ENCODE measurements at regions not wholly inside any gene's neighbourhood (a gene's known extent, or its start where the extent isn't known, plus 50 kb on each side); places are given as distances from the start of the nearest gene placed in this dataset.

DNA sequence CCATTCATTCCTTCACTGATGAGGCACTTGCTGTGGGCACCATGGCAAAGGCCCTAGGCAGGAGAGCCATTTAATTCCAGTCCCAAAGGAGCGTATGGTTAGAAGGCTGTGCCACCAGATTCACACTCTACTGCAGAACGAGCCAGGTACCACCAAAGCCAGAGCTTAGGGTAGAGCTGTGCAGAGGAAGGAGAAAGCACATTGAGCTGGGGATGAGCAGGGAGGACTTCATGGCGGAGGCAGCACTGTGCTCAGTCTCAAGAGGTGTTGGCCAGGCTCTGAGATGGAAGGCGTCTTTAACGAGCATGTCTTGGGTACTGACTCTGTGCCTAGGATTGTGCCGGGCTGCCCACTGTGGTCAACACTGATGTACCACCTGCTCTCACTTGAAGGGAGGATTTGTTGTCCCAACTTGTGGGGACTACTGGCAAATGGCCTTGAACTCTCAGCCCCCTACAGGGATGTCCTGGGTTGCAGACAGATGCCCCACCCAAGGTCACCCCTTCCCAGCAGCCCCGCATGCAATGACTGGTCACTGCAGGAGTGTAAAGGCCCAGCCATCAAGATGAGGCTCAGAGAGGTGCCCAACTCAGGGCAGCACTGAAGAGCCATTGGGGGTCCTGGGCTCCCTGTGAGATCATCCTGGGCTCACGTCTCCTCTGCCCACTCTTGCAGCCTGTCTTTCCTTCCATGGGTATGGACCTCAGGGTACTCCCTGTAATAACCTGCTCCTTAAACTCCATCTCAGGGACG, 251.4 kb downstream of the GLI2 start:
- no peak overlapping the region for H3K4me3 ChIP-seq
- H3K9me3 ChIP-seq (ENCODE audit: insufficient read depth, low read depth) = no peaks in the 10 kb centered on the region
- no peaks in the 10 kb centered on the region for H3F3A ChIP-seq (ENCODE audit: insufficient read depth, low read depth)
- ChIA-PET CTCF (no interaction called here), POLR2A (ENCODE audit: unreplicated experiment) (no interaction called here)
- no peak overlapping the region for H3K4me2 ChIP-seq
- intact Hi-C loops (cut with micrococcal nuclease; ENCODE audit: unreplicated experiment) = no loop called here
- H3K27ac ChIP-seq = no peak overlapping the region
- peaks cover 19% of the 10 kb centered on the region; the same call in 1 of the 2 replicates for H3K27me3 ChIP-seq (ENCODE audit: insufficient read depth, low read depth)
- no peaks in the 10 kb centered on the region for H3K9me2 ChIP-seq (ENCODE audit: insufficient read depth)
- DNase-seq = no peak
- H3K36me3 ChIP-seq (ENCODE audit: low read depth) = no peaks in the 10 kb centered on the region
- TF ChIP-seq, protein P1, sequence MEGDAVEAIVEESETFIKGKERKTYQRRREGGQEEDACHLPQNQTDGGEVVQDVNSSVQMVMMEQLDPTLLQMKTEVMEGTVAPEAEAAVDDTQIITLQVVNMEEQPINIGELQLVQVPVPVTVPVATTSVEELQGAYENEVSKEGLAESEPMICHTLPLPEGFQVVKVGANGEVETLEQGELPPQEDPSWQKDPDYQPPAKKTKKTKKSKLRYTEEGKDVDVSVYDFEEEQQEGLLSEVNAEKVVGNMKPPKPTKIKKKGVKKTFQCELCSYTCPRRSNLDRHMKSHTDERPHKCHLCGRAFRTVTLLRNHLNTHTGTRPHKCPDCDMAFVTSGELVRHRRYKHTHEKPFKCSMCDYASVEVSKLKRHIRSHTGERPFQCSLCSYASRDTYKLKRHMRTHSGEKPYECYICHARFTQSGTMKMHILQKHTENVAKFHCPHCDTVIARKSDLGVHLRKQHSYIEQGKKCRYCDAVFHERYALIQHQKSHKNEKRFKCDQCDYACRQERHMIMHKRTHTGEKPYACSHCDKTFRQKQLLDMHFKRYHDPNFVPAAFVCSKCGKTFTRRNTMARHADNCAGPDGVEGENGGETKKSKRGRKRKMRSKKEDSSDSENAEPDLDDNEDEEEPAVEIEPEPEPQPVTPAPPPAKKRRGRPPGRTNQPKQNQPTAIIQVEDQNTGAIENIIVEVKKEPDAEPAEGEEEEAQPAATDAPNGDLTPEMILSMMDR (conservative IDR thresholded peaks at IDR 0.05) = no peak
- no peak for TF ChIP-seq EZH2 (IDR thresholded peaks at IDR 0.05; ENCODE audit: low read depth)
- H2AFZ ChIP-seq = no peak overlapping the region
- no TSS peak for BruUV-seq (replicated peaks)
- H3K4me1 ChIP-seq (replicated peaks; ENCODE audit: insufficient read depth) = no peaks in the 10 kb centered on the region
- H3K79me2 ChIP-seq (ENCODE audit: low read depth) = no peaks in the 10 kb centered on the region
- H4K20me1 ChIP-seq (ENCODE audit: insufficient read depth) = no peaks in the 10 kb centered on the region

DNA sequence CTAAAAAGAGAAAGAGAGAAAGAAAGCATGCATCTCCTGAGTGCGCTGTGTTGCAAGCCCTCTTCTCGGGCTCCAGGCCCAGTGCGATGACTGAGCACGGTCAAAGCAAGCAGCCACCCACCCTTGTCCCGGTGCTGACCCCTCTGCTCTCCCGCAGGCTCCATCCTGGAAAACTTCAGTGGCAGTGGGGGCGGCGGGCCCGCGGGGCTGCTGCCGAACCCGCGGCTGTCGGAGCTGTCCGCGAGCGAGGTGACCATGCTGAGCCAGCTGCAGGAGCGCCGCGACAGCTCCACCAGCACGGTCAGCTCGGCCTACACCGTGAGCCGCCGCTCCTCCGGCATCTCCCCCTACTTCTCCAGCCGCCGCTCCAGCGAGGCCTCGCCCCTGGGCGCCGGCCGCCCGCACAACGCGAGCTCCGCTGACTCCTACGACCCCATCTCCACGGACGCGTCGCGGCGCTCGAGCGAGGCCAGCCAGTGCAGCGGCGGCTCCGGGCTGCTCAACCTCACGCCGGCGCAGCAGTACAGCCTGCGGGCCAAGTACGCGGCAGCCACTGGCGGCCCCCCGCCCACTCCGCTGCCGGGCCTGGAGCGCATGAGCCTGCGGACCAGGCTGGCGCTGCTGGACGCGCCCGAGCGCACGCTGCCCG, 252.5 kb downstream of the GLI2 start:
- Histone ChIP-seq H3K4me1 (replicated peaks; ENCODE audit: insufficient read depth) (no peaks in the 10 kb centered on the region), H2AFZ (no peak overlapping the region), H3K4me2 (no peak overlapping the region), H3K9me3 (ENCODE audit: insufficient read depth, low read depth) (no peaks in the 10 kb centered on the region), H3K4me3 (no peak overlapping the region), H3K27me3 (ENCODE audit: insufficient read depth, low read depth) (peaks cover 19% of the 10 kb centered on the region; the same call in 1 of the 2 replicates), H3K9me2 (ENCODE audit: insufficient read depth) (no peaks in the 10 kb centered on the region), H3K27ac (no peak overlapping the region), H3F3A (ENCODE audit: insufficient read depth, low read depth) (no peaks in the 10 kb centered on the region), H4K20me1 (ENCODE audit: insufficient read depth) (no peaks in the 10 kb centered on the region), H3K79me2 (ENCODE audit: low read depth) (no peaks in the 10 kb centered on the region), H3K36me3 (ENCODE audit: low read depth) (no peaks in the 10 kb centered on the region)
- BruUV-seq (replicated peaks) = no TSS peak
- CTCF ChIA-PET = no interaction called here
- no peak for TF ChIP-seq EZH2 (IDR thresholded peaks at IDR 0.05; ENCODE audit: low read depth)
- TF ChIP-seq, protein P1 (conservative IDR thresholded peaks at IDR 0.05) = no peak
- intact Hi-C loops (cut with micrococcal nuclease; ENCODE audit: unreplicated experiment) = no loop called here
- POLR2A ChIA-PET (ENCODE audit: unreplicated experiment) = no interaction called here
- no peak for DNase-seq

DNA sequence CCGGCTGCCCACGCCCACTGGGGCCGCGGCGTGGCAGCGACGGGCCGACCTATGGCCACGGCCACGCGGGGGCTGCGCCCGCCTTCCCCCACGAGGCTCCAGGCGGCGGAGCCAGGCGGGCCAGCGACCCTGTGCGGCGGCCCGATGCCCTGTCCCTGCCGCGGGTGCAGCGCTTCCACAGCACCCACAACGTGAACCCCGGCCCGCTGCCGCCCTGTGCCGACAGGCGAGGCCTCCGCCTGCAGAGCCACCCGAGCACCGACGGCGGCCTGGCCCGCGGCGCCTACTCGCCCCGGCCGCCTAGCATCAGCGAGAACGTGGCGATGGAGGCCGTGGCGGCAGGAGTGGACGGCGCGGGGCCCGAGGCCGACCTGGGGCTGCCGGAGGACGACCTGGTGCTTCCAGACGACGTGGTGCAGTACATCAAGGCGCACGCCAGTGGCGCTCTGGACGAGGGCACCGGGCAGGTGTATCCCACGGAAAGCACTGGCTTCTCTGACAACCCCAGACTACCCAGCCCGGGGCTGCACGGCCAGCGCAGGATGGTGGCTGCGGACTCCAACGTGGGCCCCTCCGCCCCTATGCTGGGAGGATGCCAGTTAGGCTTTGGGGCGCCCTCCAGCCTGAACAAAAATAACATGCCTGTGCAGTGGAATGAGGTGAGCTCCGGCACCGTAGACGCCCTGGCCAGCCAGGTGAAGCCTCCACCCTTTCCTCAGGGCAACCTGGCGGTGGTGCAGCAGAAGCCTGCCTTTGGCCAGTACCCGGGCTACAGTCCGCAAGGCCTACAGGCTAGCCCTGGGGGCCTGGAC, 253.2 kb downstream of the GLI2 start:
- intact Hi-C loops (cut with micrococcal nuclease; ENCODE audit: unreplicated experiment) = no loop called here
- no peaks in the 10 kb centered on the region for H3K9me3 ChIP-seq (ENCODE audit: insufficient read depth, low read depth)
- no peak overlapping the region for H2AFZ ChIP-seq
- H4K20me1 ChIP-seq (ENCODE audit: insufficient read depth) = no peaks in the 10 kb centered on the region
- peaks cover 19% of the 10 kb centered on the region; the same call in 1 of the 2 replicates for H3K27me3 ChIP-seq (ENCODE audit: insufficient read depth, low read depth)
- H3K4me1 ChIP-seq (replicated peaks; ENCODE audit: insufficient read depth) = no peaks in the 10 kb centered on the region
- no peak overlapping the region for H3K4me2 ChIP-seq
- BruUV-seq (replicated peaks) = no TSS peak
- H3K79me2 ChIP-seq (ENCODE audit: low read depth) = no peaks in the 10 kb centered on the region
- TF ChIP-seq, protein P1 (conservative IDR thresholded peaks at IDR 0.05) = no peak
- TF ChIP-seq EZH2 (IDR thresholded peaks at IDR 0.05; ENCODE audit: low read depth) = no peak
- H3K36me3 ChIP-seq (ENCODE audit: low read depth) = no peaks in the 10 kb centered on the region
- no peak overlapping the region for H3K27ac ChIP-seq
- no peak for DNase-seq
- H3F3A ChIP-seq (ENCODE audit: insufficient read depth, low read depth) = no peaks in the 10 kb centered on the region
- no peaks in the 10 kb centered on the region for H3K9me2 ChIP-seq (ENCODE audit: insufficient read depth)
- CTCF ChIA-PET = no interaction called here
- no peak overlapping the region for H3K4me3 ChIP-seq
- POLR2A ChIA-PET (ENCODE audit: unreplicated experiment) = no interaction called here
